ENCODE measurements at regions not wholly inside any gene's neighbourhood (a gene's known extent, or its start where the extent isn't known, plus 50 kb on each side); places are given as distances from the start of the nearest gene placed in this dataset.

- TF ChIP-seq CTCF (IDR thresholded peaks at IDR 0.05; ENCODE audit: low read depth, low read length), result no peak
- TF ChIP-seq POLR2A (IDR thresholded peaks at IDR 0.05; ENCODE audit: extremely low read depth, insufficient read length), result no peak
- no peak for TF ChIP-seq MAX (IDR thresholded peaks at IDR 0.05; ENCODE audit: low read depth, low read length)
- no peak for TF ChIP-seq MYC (IDR thresholded peaks at IDR 0.05; ENCODE audit: low read depth, low read length)
Measured at GRCh38 chr13:107275945-107276614, 708.1 kb upstream of the ARGLU1 start.

Measured in NB4 (cell line).